ENCODE measurements at regions not wholly inside any gene's neighbourhood (a gene's known extent, or its start where the extent isn't known, plus 50 kb on each side); places are given as distances from the start of the nearest gene placed in this dataset.

DNA sequence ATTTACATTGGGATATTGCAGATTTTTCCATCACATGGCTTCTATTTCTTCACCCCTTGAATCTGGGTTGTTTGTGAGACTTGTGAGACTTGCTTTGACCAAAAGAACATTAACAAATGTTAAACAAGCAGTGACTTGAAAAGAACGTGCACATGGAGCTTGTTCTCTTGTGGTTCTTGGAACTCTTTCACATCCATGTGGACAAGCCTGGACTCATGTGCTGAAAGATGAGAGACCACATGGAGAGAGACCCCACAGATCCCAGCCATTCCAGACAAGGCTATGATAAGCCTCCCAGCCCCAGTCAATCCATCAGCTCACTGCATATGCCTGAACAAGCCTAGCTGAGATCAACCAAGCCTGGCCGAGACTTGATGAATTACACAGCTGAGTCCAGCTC, 1365.7 kb upstream of the GJE1 start:
- intact Hi-C loops (cut with DNase I), result no loop called here
- H3K4me3 ChIP-seq, result no peak overlapping the region
- no peak overlapping the region for H3K27ac ChIP-seq
- 78 to 86% (median 84%) methylated on average over 2 of the region's 2 CpGs for WGBS, 4 donors
- H3K9me3 ChIP-seq (replicated peaks in 1 of 3), result peaks cover 0 to 4% (median 4%) of the 10 kb centered on the region in 3 donors
- no peaks in the 10 kb centered on the region for H3K27me3 ChIP-seq
- no peaks in the 10 kb centered on the region for H3K36me3 ChIP-seq (replicated peaks in 1 of 2)
- H3K4me1 ChIP-seq (replicated peaks in 1 of 2), result no peaks in the 10 kb centered on the region
- TF ChIP-seq CTCF (IDR thresholded peaks at IDR 0.05) (no peak), POLR2A (IDR thresholded peaks at IDR 0.05) (no peak)
- DNase-seq, result no peak

- no peak for TF ChIP-seq CTCF (IDR thresholded peaks at IDR 0.05)
- no peak for TF ChIP-seq POLR2A (IDR thresholded peaks at IDR 0.05)
- no peak for DNase-seq
- no peaks in the 10 kb centered on the region for H3K27me3 ChIP-seq
- no peak overlapping the region for H3K27ac ChIP-seq
- no peaks in the 10 kb centered on the region for H3K4me1 ChIP-seq (replicated peaks in 1 of 2)
- no peak overlapping the region for H3K4me3 ChIP-seq
- H3K9me3 ChIP-seq (replicated peaks in 1 of 3), result peaks cover 0 to 5% (median 0%) of the 10 kb centered on the region in 3 donors
- intact Hi-C loops (cut with DNase I), result no loop called here
- 56 to 67% (median 63%) methylated on average over 3 of the region's 3 CpGs for WGBS, 4 donors
- no peaks in the 10 kb centered on the region for H3K36me3 ChIP-seq (replicated peaks in 1 of 2)
These were observed 1374.4 kb upstream of the GJE1 start for GRCh38 chr6:140758169-140758877.

DNA sequence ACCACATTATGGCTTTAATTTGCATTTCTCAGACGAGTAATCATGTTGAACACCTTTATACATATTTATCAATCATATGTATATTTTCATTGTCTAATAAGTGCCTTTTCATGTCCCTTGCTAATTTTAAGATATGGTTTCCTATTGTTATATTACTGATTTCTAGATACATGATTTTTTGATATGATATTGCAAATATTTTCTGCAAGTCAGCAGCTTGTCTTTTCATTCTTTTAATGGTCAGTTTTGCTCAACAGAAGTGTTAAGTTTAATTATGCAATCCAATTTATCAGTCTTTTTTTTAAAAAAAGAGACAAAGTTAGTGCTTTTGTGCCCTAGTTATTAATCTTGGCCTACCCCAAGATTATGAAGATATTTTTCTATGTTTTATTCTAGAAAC, 1377.8 kb upstream of the CITED2 start:
- DNase-seq, result no peak
- H3K4me1 ChIP-seq (replicated peaks in 1 of 2), result no peaks in the 10 kb centered on the region
- TF ChIP-seq POLR2A (IDR thresholded peaks at IDR 0.05) (no peak), CTCF (IDR thresholded peaks at IDR 0.05) (no peak)
- no peaks in the 10 kb centered on the region for H3K9me3 ChIP-seq (replicated peaks in 1 of 3)
- no peak overlapping the region for H3K4me3 ChIP-seq
- H3K27ac ChIP-seq, result no peak overlapping the region
- WGBS, 4 donors, result 81 to 95% (median 93%) methylated on average over 1 of the region's 1 CpG
- H3K36me3 ChIP-seq (replicated peaks in 1 of 2), result no peaks in the 10 kb centered on the region
- no peaks in the 10 kb centered on the region for H3K27me3 ChIP-seq
- intact Hi-C loops (cut with DNase I), result no loop called here

DNA sequence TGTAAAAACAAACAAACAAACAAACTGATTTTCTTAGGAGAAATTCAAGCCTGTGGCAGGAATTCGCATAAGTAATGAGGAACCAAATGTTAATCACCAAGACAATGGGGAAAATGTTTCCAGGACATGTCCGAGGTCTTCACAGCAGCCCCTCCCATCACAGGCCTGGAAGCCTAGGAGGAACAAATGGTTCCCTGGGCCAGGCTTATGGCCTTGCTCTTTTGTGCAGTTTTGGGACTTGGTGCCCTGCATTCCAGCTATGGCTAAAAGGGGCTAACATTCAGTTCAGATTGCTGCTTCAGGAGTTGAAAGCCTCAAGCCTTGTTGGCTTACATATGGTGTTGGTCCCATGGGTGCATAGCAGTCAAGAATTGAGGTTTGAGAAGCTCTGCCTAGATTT, 1372.7 kb upstream of the CITED2 start:
- H3K4me1 ChIP-seq (replicated peaks in 1 of 2), result peaks cover 0 to 8% of the 10 kb centered on the region in 2 donors
- WGBS, 4 donors, result 89 to 95% (median 91%) methylated on average over 2 of the region's 2 CpGs
- no peaks in the 10 kb centered on the region for H3K27me3 ChIP-seq
- no peak overlapping the region for H3K27ac ChIP-seq
- no peak overlapping the region for H3K4me3 ChIP-seq
- no peaks in the 10 kb centered on the region for H3K9me3 ChIP-seq (replicated peaks in 1 of 3)
- H3K36me3 ChIP-seq (replicated peaks in 1 of 2), result no peaks in the 10 kb centered on the region
- TF ChIP-seq CTCF (IDR thresholded peaks at IDR 0.05), result no peak
- no peak for TF ChIP-seq POLR2A (IDR thresholded peaks at IDR 0.05)
- DNase-seq, result no peak
- intact Hi-C loops (cut with DNase I), result no loop called here
